IPS DF 19.7 (cell line): ENCODE measurements at regions not wholly inside any gene's neighbourhood (a gene's known extent, or its start where the extent isn't known, plus 50 kb on each side); places are given as distances from the start of the nearest gene placed in this dataset.

Source experiments
- DNase-seq: peaks from one replicate; pipeline ENCODE4 v3.0.0-alpha.2; 2013; ENCODE audit warnings: low read depth, low spot score

DNA sequence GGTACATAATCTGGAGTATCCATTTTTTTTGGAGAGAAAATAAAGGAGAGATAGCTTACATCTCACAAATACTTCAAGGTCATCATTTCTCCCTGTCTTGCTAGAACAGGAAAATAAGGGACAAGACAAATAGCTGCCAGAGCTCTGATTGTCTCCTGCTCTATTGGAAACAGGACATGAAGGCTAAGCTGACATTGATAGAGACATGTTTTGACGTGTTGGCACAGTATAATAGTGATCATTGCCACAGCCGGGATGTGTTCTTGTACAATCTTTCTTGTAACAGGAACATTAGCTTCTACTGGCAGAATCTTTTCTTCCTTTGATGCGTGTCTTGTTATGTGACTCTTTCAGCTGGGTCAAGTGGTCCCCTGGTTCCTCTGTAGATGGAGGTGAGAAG, 279.3 kb upstream of the MTPN start:
- no peak for DNase-seq

- no peak for DNase-seq
These were observed 277.0 kb upstream of the MTPN start for GRCh38 chr7:136254148-136254547.

GRCh38 chr7:136251826-136252225, 274.7 kb upstream of the MTPN start:
- no peak for DNase-seq

- DNase-seq: no peak
These were observed 270.1 kb upstream of the MTPN start for GRCh38 chr7:136247211-136247610.

GRCh38 chr7:136245327-136246004, 268.3 kb upstream of the MTPN start:
- no peak for DNase-seq

GRCh38 chr7:136234040-136234439, 256.9 kb upstream of the MTPN start:
- DNase-seq: no peak

GRCh38 chr7:136230210-136230609, 253.1 kb upstream of the MTPN start:
- no peak for DNase-seq

DNA sequence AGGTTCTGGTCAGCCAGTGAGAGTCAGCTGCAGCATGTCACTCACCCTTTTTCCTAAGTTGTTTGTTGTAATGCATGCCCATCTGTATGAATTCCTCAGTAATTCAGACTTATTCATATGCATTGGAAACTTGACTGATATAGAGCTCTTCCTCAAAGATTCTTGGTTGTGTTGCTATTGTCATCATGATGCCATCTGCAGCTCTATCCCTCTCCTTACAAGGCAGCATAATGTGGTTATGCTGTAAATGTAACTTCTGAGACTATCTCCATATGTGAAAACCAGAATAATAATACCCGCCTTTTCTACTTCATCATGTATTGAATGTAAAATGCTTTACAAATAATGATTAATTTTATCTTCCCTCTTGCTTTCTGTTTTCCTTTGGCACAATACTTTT, 252.6 kb upstream of the MTPN start:
- DNase-seq: no peak

DNA sequence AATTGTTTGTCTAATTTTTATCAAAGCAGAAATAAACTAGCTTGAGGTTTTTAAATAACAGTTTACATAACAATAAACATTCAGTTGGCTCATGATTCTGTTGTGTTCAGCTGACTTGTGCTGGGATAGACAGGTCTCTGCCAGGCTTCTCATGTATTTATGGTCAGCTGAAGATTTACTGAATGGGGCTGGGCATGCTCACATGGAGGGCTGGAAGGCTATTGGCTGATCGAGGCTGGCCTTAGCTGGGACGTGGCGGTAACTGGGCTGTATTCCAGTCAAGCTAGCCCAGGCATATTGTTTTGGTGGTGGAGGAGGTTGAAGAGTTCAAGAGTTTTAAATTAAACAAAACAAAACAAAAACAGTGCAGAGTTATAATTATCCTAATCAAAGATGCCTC, 251.0 kb upstream of the MTPN start:
- no peak for DNase-seq

DNA sequence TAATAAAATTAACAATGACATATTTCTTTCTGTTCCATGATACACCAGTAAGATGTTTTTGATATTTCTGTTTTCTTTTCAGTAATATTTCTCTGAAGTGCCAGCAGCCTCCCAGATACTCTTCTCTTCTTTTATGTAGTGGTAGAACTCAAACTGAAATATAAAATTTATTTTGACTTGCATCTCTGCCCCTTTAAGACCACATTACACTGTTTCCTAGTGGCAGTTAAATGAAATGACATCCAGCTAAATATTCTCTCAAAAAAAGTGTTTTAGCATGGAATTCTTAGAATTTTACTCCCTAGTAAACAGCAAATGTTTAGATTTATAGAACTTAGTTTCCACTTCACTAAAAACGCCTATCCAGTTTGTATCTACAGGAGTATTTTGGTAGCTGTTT, 237.2 kb upstream of the MTPN start:
- DNase-seq: no peak

DNA sequence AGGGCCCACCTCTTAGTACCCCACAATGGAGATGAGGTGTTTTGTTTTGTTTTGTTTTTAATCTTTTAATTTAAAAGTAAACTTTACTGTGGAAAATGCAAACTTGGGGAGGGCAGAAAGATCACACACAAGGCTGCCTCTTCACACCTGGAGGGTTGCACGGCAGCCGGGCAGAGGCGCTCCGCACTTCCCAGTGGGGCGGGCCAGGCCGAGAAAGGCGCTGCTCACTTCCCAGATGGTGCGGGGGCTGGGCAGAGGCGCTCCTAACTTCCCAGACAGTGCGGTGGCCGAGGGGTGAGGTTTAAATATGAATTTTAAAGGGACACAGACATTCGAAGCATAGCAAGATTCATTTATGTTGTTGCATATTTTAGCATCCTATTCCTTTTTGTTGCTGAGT, 235.9 kb upstream of the MTPN start:
- DNase-seq: no peak

DNA sequence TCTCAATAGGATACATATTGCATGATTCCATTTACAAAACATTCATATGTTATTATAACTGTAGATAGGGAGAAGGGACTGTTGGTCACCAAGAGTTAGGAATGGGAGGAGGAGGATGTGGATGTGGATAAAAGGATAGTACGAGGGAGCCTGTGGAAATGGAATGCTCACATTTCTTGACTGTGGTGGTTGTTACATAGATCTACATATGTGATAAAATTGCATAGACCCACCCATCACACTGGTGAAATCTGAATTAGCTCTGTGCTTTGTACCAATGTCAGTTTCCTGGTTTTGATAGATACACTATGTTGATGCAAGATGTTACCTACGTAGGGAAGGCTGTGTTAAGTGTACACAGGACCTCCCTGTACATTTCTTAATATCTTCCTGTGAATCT, 233.5 kb upstream of the MTPN start:
- no peak for DNase-seq

- DNase-seq: no peak
These were observed 232.9 kb upstream of the MTPN start for GRCh38 chr7:136210079-136210478.

DNA sequence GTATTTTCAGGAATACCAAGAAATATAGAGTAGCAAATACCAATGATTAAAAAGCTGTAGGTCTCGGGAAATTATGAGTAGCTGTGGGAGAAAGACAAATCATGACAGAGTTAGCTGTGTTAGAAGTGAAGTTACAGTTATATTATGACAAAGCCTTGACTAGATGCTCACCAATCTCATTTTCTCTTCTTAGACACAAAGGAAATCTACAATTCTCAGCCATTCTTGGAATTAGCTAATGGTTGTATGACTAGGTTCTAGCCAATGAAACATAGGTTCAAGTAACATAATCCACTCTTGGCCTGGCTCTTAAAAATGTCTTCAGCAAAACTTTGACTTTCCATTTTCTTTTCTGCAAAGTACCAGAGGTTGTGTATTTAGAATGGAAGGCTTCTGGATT, 228.8 kb upstream of the MTPN start:
- no peak for DNase-seq

GRCh38 chr7:136198168-136198567, 221.0 kb upstream of the MTPN start:
- no peak for DNase-seq

GRCh38 chr7:136194878-136195277, 217.7 kb upstream of the MTPN start:
- DNase-seq: no peak

- no peak for DNase-seq
These were observed 216.8 kb upstream of the MTPN start for GRCh38 chr7:136193940-136194339.

- DNase-seq: no peak
These were observed 212.4 kb upstream of the MTPN start for GRCh38 chr7:136189506-136189998.

DNA sequence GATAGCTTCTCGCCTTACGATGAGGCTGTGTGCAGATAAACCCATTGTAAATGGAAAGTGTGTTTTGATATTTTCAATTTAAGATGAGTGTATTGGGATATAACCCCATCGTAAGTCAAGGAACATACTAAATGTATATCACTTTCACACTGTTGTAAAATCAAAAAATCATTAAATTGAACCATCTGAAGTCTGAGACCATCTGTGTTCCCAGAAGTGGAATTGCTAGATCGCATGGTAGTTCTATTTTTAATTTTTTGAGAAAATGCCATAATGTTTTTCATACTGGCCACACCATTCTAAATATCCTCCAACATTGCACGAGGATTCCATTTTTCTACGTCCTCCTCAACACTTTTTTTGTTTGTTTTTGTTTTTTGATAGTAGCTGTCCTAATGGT, 209.1 kb upstream of the MTPN start:
- DNase-seq: no peak

DNA sequence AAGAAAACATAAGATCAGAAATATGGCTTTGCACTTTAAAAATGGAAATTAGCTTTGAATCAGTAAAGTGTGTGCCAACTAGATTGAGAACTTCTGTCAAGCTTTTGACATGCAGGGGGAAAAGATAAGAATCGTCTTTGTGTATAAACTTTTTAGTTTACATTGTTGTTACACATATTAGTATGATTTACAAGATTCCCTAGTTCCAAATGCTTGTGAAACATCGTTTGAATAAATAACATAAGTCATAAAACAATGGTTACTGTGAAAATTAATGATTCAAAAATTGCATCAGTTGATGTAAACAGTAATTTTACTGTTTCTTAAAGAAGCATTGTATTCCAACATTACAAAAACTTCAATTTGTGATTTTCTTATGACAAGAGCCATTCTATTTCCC, 207.6 kb upstream of the MTPN start:
- no peak for DNase-seq

DNA sequence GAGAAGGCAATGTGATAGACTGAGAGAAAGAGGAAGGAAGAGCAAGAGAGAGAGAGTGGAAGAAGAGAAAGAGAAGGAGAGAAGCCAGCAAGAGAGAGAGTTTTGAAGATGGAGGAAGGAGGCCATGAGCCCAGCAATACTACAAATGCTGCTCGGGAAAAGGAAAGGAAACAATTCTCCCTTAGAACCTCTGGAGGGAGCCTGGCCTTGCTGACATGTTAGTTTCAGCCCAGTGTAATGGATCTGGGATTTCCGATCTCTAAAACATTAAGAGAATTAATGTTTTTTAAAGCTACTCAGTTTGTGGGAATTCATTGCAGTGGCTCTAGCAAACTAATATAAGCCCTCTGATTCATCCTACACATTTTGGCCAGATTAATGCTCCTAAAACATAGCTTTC, 206.8 kb upstream of the MTPN start:
- peak; percentile 2 for DNase-seq

- no peak for DNase-seq
These were observed 203.8 kb upstream of the MTPN start for GRCh38 chr7:136180984-136181383.

DNA sequence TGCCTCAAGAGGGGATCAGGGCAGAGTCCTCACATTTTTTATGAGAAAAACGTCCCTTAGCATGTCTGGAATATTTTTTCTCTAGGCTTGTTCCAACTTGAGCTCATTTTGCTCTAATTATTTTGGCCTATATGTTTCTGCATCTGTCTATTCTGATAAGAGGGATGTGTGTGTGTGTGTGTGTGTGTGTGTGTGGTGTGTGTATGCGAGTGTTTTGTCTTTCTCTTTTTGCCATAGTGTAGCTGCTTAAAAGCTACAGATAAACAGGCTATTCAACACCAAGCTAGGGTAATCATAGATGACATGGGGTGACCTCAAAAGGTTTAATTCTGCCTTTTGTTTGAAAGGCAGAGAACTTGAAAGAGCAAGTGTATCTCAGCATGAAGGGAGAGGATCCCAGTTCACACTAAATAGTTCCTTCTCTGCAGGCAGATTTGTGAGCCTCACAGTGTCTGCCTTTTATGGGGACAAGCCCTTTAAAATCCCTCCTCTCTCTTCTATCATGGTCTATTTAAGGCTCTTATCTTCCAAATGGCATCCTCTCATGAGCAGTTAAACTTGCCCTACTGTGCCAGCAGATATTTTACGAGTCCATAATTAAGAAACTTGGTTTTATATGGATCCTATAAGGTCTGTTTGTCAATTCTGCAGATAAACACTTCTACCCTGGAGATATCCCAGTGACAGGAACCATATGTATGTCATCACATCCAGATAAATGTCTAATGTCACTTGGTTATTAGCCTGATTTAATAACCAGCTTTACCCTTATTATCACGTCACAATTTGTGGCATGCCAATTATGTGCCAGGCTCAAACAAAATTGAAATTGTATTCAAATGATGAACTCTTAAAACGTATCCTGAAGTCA, 202.9 kb upstream of the MTPN start:
- DNase-seq: no peak
